Upper lobe of left lung (tissue), 6 donors: ENCODE measurements at regions not wholly inside any gene's neighbourhood (a gene's known extent, or its start where the extent isn't known, plus 50 kb on each side); places are given as distances from the start of the nearest gene placed in this dataset.
A peak's percentile ranks its signal among the peaks of the same experiment; 100 is the strongest.
"Not testable (repeated sequence)": the region's sequence is repeated elsewhere in the genome, so short reads cannot be mapped to it uniquely, and the experiment has no call there.

ENCODE experiments used
- ATAC-seq, 2 donors: fragments of 200-7000 bp; cut with Tn5 transposase; one replicate each; pipeline ENCODE4 v1.9.1; 2022; ENCODE audit warnings: mild to moderate bottlenecking in 2 of 2, moderate library complexity in 2 of 2; ENCODE audit not compliant: low FRiP score in 2 of 2
- DNase-seq, 2 donors: peaks; one replicate each; pipeline ENCODE4 v3.0.0-alpha.2; 2019 to 2020
- H3K27ac ChIP-seq, 4 donors: fragments of 200-600 bp; sonication (generic); one replicate each; pipeline ENCODE4 v1.5.1; 2016 to 2019
- H3K27me3 ChIP-seq, 4 donors: fragments of 200-600 bp; sonication (generic); one replicate each; pipeline ENCODE4 v1.5.1; 2017 to 2019
- H3K36me3 ChIP-seq, 4 donors: fragments of 200-600 bp; sonication (generic); one replicate each; pipeline ENCODE4 v1.5.1; 2016 to 2019
- H3K4me1 ChIP-seq, 4 donors: fragments of 200-600 bp; sonication (generic); one replicate each; pipeline ENCODE4 v1.5.1; 2018 to 2019
- H3K4me3 ChIP-seq, 4 donors: fragments of 200-600 bp; sonication (generic); one replicate each; pipeline ENCODE4 v1.5.1; 2017 to 2019; ENCODE audit warnings: mild to moderate bottlenecking in 2 of 4, moderate library complexity in 1 of 4
- H3K9me3 ChIP-seq, 4 donors: fragments of 200-600 bp; sonication (generic); one replicate each; pipeline ENCODE4 v1.5.1; 2018 to 2019
- CTCF ChIP-seq, 6 experiments: fragments of 450-650 bp in 4 of 6; fragments of 200-600 bp in 2 of 6; sonication (generic) in 2 of 6; IDR thresholded peaks; one replicate each; pipeline ENCODE4 v1.5.1; 2016 to 2019; ENCODE audit warnings: antibody characterized with exemption in 6 of 6
- EP300 ChIP-seq, 4 donors: sonication (generic); formaldehyde crosslinking; IDR thresholded peaks; one replicate each; pipeline ENCODE4 v1.5.1; 2017; ENCODE audit warnings: antibody characterized with exemption in 4 of 4, control low read depth in 2 of 4
- POLR2A ChIP-seq, 4 donors: fragments of 450-650 bp; IDR thresholded peaks; one replicate each; pipeline ENCODE4 v1.5.1; 2016 to 2017; ENCODE audit warnings: antibody characterized with exemption in 4 of 4, mild to moderate bottlenecking in 2 of 4
- POLR2AphosphoS5 ChIP-seq, 2 donors: sonication (generic); formaldehyde crosslinking; IDR thresholded peaks; one replicate each; pipeline ENCODE4 v1.5.1; 2017; ENCODE audit warnings: antibody characterized with exemption in 2 of 2
- WGBS, 2 donors: methylation state at CpG; one replicate each; pipeline ENCODE4 v1.1.5; 2017 to 2018; 5-methylcytosine and 5-hydroxymethylcytosine counted together
- donor health status: DM: no; HTN: no; CAD: no; lungs with moderate emphysema.
- donor health status: DM: no; HTN: yes; CAD: no; lungs with severe emphysema.

DNA sequence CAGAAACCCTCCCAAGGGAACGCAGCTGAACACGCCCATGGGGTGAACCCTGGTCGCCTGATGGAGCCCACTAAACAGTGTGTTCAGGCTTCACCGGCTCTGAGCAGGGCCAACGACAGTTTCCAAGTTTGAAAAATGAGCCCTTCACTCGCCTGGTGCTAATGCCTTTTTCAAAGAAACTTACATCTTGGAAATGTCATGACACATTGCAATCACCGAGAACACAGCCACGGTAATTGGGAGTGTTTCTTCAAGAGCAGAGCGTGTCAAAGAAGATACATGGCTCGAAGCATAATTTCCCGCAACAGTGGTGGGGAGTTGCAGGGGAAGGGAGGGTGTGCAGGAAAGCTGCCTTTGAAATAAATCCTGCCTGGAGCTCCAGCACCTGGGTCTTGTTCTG is 463.2 kb downstream of the TMEM114 start:
- WGBS, 2 donors, result 81 to 85% methylated on average over 6 to 11 of the region's 11 CpGs
- TF ChIP-seq EP300 (IDR thresholded peaks at IDR 0.05) (no peak), POLR2A (IDR thresholded peaks at IDR 0.05) (no peak), CTCF (IDR thresholded peaks at IDR 0.05) (no peak)

GRCh38 chr16:8126313-8126712 is 464.0 kb downstream of the TMEM114 start:
- Histone ChIP-seq H3K27ac (no peak overlapping the region), H3K4me1 (no peaks in the 10 kb centered on the region), H3K9me3 (peaks cover 0 to 8% (median 0%) of the 10 kb centered on the region in 4 donors), H3K36me3 (no peaks in the 10 kb centered on the region), H3K4me3 (no peak overlapping the region), H3K27me3 (no peaks in the 10 kb centered on the region)
- ATAC-seq (no peak), DNase-seq (no peak)
- no peak for TF ChIP-seq CTCF (IDR thresholded peaks at IDR 0.05)
- no peak for TF ChIP-seq EP300 (IDR thresholded peaks at IDR 0.05)
- TF ChIP-seq POLR2A (IDR thresholded peaks at IDR 0.05), result no peak
- TF ChIP-seq POLR2AphosphoS5 (IDR thresholded peaks at IDR 0.05), result no peak
- WGBS, 2 donors, result 85 to 88% methylated on average over 3 of the region's 3 CpGs

More for the DNA sequence above, 463.2 kb downstream of the TMEM114 start:
- no peak for ATAC-seq
- no peaks in the 10 kb centered on the region for H3K27me3 ChIP-seq
- H3K36me3 ChIP-seq, result no peaks in the 10 kb centered on the region
- no peaks in the 10 kb centered on the region for H3K4me1 ChIP-seq
- DNase-seq, result no peak
- no peak overlapping the region for H3K4me3 ChIP-seq
- H3K9me3 ChIP-seq, result peaks cover 0 to 8% (median 0%) of the 10 kb centered on the region in 4 donors
- no peak overlapping the region for H3K27ac ChIP-seq

GRCh38 chr16:8120001-8120400 is 470.3 kb downstream of the TMEM114 start:
- TF ChIP-seq POLR2A (IDR thresholded peaks at IDR 0.05), result no peak
- no peak for TF ChIP-seq POLR2AphosphoS5 (IDR thresholded peaks at IDR 0.05)
- no peak for TF ChIP-seq EP300 (IDR thresholded peaks at IDR 0.05)
- TF ChIP-seq CTCF (IDR thresholded peaks at IDR 0.05), result no peak
- Histone ChIP-seq H3K27ac (no peak overlapping the region), H3K9me3 (peaks cover 0 to 3% (median 0%) of the 10 kb centered on the region in 4 donors), H3K4me1 (no peaks in the 10 kb centered on the region), H3K4me3 (no peak overlapping the region), H3K36me3 (no peaks in the 10 kb centered on the region), H3K27me3 (no peaks in the 10 kb centered on the region)
- DNase-seq (no peak), ATAC-seq (no peak)
- WGBS, 2 donors, result 53 to 77% methylated on average over 4 of the region's 4 CpGs

DNA sequence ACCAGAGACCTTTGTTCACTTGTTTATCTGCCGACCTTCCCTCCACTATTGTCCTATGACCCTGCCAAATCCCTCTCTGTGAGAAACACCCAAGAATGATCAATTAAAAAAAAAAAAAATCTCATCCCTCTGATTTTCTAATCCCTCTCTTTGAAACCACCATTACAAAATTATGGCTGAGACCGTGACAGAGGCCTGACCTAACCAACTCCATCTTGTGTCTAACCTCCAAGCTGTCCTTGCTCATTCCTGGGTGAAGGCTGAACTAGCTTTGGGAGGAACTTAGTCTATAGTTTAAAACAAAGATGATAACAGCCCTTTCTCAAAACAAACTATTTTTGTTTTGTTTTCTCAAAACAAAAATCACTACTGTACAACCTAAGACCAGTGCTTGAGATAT is 474.5 kb downstream of the TMEM114 start:
- DNase-seq, result no peak
- TF ChIP-seq POLR2AphosphoS5 (IDR thresholded peaks at IDR 0.05) (no peak), EP300 (IDR thresholded peaks at IDR 0.05) (no peak)
- Histone ChIP-seq H3K4me3 (no peak overlapping the region), H3K9me3 (peaks cover 0 to 12% (median 0%) of the 10 kb centered on the region in 4 donors), H3K27me3 (no peaks in the 10 kb centered on the region), H3K36me3 (no peaks in the 10 kb centered on the region), H3K27ac (no peak overlapping the region), H3K4me1 (no peaks in the 10 kb centered on the region)
- no peak for ATAC-seq
- 42 to 43% methylated on average over 2 of the region's 2 CpGs for WGBS, 2 donors

- not testable (repeated sequence) for H3K27me3 ChIP-seq, H3K4me1 ChIP-seq, ATAC-seq, H3K36me3 ChIP-seq, H3K4me3 ChIP-seq, H3K27ac ChIP-seq
- 93 to 94% methylated on average over 15 to 32 of the region's 32 CpGs for WGBS, 2 donors
- peak in 1 of 2 donors; percentile 65 for DNase-seq
- H3K9me3 ChIP-seq, result peaks cover 0 to 12% (median 0%) of the 10 kb centered on the region in 4 donors
Observed at GRCh38 chr16:8114941-8115340, 475.4 kb downstream of the TMEM114 start.

- Histone ChIP-seq H3K27me3 (no peaks in the 10 kb centered on the region), H3K9me3 (peaks cover 0 to 15% (median 0%) of the 10 kb centered on the region in 4 donors), H3K27ac (no peak overlapping the region), H3K4me1 (no peaks in the 10 kb centered on the region), H3K4me3 (no peak overlapping the region), H3K36me3 (no peaks in the 10 kb centered on the region)
- no peak for DNase-seq
- 60 to 76% methylated on average over 3 of the region's 3 CpGs for WGBS, 2 donors
- no peak for ATAC-seq
- TF ChIP-seq CTCF (IDR thresholded peaks at IDR 0.05), result no peak
- no peak for TF ChIP-seq POLR2A (IDR thresholded peaks at IDR 0.05)
- TF ChIP-seq POLR2AphosphoS5 (IDR thresholded peaks at IDR 0.05), result no peak
- TF ChIP-seq EP300 (IDR thresholded peaks at IDR 0.05), result no peak
Observed at GRCh38 chr16:8113843-8114242, 476.5 kb downstream of the TMEM114 start.
